Epidermal melanocyte (primary cell): ENCODE measurements at regions not wholly inside any gene's neighbourhood (a gene's known extent, or its start where the extent isn't known, plus 50 kb on each side); places are given as distances from the start of the nearest gene placed in this dataset.
"Not testable (repeated sequence)": the region's sequence is repeated elsewhere in the genome, so short reads cannot be mapped to it uniquely, and the experiment has no call there.

Experiments used
- DNase-seq: peaks from one replicate; pipeline ENCODE4 v3.0.0; 2011; ENCODE audit warnings: low spot score; ENCODE audit not compliant: insufficient read length

DNA sequence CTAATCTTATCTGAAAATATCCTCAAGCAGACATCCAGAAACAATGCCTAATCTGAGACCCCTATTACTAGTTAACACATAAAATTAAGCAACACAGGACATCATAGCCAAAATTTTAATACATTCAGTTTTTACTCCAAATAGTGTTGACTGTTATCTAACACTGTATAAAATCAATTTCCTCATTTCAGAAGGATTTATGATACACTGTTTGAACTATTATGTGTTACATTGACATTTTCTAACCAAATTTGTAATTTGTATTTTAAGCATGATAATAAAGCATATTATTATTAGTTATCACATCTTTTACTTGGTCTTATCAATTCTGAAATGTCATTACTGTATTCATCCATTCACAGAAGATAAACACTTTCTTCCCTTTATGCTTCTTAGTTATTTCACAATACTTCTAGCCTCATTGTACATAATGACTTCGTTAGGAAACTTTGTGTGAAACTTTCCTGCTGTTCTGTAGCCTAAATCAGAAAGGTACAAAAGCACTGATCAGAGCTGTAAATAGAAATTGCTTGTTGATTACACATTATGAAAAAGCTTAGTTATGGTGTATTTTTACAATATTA lies 1248.9 kb downstream of the JRKL start:
- no peak for DNase-seq

DNA sequence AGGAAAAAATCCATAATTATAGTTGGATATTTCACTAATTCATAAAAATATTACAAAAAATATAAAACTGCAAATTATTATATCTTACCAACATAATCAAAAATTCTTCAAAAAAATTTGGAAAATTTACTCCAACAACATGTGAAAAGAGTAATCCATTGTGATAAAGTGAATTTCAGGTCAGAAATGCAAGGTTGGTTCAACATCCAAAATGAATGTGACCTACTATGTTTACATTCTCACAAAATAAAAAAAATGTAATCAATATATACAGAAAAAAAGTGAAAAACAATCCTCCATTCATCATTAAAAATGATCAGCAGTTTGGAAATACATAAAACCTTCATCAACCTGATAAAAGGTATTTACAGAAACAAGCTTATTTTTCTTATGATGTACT lies 1252.2 kb downstream of the JRKL start:
- DNase-seq, result no peak

DNA sequence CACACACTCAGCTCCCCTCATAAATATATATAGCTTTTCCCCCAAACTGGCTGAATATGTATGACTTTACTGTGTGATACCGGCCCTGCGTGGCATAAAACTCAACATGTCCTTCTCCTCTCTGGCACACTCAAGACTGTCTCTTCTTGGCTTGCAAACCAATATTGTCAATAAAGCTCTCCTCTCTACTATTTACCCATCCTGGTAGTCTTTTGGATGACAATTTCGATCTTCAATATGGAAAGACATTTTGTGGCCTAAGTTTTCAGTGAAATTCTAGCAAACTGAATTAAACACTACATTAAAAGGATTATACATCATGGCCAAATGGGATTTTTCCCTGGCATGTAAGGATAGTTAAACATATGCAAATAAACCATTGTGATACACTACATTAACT lies 1255.9 kb downstream of the JRKL start:
- DNase-seq, result no peak

DNA sequence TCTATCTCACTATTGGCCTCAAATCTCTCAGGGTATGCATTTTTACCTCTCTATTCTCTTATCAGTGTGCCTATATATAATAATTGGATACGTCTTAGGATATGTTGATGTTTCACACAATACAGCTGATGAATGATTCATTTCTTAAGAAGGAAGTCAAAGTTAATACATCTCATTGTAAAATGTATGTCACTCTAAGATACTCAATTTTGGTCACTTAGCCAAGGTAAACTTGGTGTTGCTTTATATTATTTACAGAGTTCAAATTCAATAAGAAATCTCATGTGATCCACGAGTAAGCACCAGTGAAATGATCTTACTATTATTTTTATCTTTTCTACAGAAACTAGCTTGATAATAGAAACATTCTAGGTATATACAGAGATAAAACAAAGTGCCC lies 1266.5 kb downstream of the JRKL start:
- DNase-seq, result no peak

DNA sequence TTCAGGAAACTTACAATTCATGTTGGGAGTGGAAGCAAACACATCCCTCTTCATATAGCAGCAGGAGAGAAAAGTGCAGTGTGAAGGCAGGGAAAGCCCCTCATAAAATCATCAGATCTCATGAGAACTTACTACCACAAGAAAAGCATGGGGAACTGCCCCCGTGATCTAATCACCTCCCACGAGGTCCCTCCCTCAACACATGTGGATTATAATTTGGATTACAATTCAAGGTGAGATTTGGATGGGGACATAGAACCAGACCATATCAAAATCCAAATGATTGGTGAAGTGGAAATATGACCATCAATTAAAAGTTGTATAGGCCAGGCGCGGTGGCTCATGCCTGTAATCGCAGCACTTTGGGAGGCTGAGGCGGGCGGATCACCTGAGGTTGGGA lies 1268.0 kb downstream of the JRKL start:
- no peak for DNase-seq

DNA sequence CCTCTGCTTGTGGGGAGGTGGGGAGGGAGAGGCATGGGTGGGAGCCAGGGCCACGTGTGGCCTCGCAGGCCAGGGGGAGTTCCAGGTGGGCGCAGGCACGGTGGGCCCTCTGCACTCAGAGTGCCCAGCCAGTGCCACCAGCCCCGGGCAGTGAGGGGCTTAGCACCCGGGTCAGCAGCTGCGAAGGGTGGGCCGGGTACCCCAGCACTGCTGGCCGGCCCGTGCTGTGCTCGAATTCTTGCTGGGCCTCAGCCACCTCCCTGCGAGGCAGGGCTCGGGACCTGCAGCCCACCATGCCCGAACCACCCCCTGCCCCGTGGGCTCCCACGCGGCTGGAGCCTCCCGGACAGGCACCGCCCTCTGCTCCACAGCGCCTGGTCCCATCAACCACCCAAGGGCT lies 1277.2 kb downstream of the JRKL start:
- no peak for DNase-seq

DNA sequence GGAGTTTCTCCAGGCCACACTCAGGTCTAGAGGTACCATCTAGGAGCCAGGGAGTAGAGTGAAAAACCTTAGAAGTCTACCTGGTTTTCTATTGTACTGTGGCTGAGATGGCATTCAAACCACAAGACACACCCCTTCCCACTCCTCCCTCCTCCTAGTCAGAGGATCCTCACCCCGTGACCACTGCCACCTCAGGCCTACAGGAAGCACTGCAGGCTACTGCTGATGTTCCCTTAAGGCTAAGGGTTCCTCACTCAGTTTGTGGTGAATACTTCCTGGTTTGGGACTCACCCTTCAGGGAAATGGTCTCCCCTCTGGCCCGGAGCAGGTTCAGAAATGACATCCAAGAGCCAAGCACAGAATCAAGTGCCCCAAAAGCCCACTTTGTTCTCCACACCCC lies 1293.9 kb downstream of the JRKL start:
- no peak for DNase-seq

DNA sequence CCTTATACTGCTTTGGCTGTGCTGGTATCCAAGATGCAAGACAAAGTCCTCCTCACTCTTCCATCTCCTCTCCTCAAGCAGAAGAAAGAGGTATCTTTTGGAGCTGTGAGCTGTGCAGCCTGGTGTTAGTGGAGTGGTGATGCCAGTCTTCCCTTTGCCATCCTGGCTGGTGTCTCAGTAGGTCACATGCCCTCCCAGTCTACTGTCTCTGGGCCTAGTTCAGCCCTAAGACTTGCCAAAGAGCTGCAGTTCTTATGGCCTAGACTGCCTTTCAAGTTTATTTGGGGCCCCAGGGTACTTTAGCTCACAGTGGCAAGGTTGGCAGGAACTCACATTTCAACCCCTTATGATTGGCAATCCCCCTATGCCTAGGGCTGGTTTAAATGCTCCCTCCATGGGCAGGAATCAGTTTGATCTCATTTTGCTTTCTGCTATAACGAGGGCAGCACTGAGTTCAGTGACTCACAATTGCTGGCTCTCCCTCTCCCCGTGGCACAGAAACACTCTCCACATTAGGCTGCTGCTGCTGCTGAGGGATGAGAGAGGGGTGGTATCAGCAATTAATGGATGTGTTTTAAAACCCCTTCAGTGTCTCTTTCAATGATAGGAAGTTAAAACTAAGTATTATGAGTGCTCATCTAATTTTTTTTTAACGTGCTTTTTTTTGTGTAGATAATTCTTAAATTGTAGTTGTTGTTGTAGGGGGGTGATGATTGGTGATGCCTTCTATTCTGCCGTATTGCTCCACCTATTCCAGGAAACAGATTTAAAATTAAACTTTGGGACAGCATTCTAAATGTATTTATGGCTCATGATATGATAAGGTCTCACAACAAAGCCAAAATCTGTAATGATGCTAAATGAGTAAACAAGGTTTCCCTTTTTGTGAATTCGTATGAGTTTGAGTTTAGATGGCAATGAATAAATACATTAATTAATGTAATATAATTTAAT lies 1295.0 kb downstream of the JRKL start:
- DNase-seq, result no peak

DNA sequence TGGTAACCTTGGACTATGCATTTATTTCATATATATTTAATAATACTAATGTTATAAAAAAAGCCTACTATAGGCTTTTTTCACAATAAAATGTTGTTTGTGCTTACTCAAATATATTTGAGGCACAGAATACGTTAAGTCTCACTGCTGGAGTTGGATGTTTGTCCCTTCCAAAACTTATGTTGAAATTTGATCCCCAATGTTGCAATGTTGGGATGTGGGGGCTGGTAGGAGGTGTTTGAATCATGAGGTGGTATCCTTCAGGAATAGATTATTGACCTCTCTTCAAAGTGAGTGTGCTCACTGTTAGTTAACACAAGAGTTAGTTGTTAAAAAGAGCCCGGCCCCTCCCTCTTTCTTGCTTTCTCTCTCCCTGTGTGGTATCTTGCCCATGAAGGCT lies 1295.9 kb downstream of the JRKL start:
- no peak for DNase-seq

DNA sequence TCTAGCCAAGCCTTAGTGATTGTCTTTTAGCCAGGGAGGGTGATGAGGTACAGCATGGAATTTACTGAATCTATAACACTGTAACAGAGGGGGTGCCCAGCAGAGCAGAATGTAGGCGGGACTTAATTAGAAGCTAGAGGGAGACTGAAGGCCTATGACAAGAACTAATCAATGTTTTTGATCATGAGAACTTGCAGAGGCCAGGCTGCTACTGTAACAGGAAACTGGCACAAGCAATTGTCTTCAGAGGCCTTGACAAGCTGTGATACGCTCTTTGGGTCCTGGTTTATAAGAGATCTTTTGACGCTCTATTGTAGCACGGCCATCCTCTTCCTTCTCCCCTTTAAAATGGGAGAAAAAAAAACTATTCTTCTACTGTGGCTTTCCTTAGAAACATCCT lies 1297.3 kb downstream of the JRKL start:
- DNase-seq, result no peak

DNA sequence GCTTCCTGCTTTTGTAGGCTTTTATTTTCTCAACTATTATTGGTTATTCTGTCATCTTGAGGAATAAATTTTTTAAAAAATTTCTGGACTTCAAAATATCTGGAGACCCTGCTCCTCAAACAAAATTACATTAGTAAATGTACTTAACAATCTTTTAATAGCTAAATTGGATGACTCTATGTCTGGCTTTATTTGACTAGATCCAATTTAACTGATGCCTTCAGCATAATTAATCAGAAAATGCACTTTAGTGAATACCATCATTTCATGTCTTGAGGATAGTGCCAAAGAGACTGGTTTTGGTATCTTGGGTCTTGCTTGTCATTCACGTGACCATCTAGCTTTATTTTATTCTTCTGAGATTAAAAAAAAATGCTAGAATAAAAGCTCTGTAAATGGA lies 1301.2 kb downstream of the JRKL start:
- DNase-seq, result no peak

DNA sequence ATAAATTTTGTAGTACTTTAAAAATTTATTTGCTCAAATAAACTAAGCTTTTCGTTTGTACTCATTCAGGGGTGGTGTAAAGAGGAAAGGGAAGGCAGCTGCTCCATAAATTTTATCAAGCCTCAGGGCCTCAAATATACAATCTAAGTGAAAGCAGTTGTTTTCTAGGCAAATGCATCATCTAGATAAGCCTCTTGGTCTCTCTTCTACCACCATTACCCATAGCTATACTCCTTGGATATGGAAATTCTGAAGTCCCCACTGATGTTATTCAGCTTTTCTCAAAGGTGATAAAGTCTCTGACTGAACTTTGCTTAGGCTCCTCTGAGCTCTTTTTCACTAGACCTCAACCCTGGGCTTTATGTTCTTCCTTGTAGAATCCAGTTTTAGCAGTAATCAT lies 1313.1 kb downstream of the JRKL start:
- no peak for DNase-seq

DNA sequence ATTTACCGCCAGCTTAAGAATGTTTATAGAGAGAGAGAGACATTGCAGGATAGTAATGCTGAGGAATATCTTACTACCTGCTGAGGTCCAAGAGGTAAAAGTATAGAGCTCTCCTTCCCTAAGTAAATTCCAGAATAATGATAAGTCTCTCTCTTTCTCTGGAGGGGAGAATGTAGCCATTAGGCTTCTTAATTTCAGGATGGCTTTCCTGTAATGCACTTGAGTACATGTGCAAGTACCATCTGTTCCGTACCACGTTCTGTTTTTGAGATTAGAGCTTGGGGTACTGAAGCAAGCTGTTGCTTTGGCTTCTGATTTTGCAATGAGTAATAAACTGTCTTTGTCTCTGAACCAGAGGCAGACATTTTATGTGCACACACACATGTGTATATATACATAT lies 1314.0 kb downstream of the JRKL start:
- DNase-seq, result no peak

DNA sequence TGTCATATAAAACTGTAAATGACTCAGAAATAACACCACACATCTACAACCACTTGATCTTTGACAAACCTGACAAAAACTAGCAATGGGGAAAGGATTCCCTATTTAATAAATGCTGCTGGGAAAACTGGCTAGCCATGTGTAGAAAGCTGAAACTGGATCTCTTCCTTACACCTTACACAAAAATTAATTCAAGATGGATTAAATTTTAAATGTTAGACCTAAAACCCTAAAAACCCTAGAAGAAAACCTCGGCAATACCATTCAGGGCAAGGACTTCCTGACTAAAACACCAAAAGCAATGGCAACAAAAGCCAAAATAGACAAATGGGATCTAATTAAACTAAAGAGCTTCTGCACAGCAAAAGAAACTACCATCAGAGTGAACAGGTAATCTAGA lies 1315.3 kb upstream of the CNTN5 start:
- DNase-seq, result not testable (repeated sequence)

DNA sequence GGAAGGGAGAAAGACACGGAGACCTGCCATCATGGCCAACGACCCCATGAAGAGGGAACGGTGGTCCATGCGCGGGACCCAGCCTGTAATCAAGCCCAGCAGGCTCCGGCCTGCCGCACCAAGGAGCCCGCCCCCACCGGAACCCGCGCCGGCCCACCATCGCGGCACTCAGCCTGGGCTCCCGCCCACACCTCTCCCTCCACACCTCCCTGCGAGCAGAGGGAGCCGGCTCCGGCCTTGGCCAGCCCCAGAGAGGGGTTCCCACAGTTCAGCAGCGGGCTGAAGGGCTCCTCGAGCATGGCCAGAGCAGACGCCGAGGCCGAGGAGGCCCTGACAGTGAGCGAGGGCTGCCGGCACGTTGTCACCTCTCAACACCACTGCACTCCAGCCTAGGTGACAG lies 1302.8 kb upstream of the CNTN5 start:
- DNase-seq, result no peak

DNA sequence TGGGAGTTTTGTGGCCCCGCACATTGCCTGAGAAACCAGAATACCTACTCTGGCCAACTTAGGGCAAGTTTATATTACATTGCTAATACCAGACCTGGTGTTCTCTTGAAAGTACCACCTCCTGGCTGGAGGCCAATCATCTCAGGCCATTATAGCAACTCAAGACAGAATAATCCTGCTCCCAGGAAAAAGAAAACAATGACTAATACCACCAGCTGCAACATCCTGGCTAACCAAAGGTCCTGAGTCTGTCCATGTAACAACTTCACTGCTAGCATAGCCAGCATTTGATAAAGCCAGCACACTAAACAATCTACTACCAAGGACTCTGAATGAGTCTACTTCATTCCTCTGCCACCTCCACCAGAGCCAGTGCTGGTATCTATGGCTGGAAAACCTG lies 1298.7 kb upstream of the CNTN5 start:
- DNase-seq, result no peak

DNA sequence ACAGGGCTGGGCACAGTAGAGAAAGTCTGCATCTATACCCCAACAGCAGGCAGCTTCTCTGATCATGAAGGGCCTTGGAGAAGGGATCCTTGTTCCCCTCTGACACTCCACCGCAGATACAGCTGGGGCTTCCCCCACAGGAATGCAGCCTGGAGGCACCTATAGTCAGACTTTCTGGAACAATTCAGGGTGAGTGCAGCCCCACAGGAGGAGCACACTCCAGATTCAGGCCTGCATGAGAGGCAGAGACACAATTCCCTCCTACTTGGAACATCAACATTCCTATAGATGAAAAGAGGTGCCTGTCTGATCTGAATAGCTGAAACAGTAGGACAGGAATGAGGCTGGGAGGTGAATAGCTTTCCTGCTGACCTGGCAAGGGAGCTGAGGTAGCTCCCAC lies 1298.0 kb upstream of the CNTN5 start:
- DNase-seq, result no peak

DNA sequence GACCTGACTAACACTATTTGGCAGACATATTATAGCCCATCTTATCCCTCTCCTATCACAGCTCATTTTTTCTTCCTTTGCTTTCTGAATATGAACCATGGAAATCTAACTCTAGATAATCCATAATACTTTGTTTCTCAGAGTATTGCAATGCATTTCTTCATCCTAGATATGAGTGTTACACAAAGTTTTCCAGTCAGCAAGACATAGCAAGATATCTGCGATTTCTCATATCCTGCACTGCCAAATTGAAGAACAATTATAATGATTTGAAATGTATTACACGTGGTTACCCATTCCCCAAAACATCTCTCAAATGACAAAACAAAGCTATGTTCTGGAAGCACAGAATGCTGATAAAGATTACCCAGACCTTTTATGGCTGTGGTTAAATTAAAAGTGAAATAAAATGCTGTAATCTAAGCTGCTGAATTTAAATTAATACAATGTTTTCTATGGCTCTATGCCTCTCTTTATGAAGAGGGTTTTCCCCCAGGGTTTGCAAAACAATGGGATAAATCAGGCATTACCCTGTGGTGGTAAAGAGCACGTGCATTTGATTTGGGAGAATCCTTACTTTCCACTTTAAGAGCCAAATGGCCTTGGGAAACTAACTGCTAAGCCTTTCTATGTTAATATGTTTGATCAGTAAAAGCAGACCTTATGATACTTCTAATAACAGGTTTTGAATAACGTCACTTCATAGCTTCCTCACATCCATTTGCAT lies 1291.0 kb upstream of the CNTN5 start:
- no peak for DNase-seq

DNA sequence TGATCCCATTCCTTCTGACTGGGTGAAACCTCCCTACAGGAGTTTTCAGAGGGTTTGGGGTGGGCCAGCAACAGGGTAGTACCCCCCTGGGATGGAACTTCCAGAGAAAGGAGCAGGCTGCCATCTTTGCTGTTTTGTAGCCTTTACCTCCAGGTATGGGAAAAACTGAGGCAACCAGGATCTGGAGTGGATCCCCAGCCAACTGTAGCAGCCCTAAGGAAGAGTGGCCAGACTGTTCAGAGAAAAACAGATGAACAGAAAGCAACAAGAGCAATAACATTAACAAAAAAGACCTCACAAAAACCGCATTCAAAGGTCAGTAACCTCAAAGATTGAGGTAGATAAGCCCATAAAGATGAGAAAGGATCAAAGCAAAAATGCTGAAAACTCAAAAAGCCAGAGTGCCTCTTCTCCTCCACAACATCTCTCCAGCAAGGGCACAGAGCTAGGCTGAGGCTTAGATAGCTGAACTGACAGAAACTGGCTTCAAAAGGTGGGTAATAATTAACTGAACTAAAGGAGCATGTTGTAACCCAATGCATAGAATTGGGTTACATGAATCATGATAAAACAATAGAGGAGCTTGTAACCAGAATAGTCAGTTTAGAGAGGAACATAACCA lies 1288.6 kb upstream of the CNTN5 start:
- DNase-seq, result no peak

DNA sequence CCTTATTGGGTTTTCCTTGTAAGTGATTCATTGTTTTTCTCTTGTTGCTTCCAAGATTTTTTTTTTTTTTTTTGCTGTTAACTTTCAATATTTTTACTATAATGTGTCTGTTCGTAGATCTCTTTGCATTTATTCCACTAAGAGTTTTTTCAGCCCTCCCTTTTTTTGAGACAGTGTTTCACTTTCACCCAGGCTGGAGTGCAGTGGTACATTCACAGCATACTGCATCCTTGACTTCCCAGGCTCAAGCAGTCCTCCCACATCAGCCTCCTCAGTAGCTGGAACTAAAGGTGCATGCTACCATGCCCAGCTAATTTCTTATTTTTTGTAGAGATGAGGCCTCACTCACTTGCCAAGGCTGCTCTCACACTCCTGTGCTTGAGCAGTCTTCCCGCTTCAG lies 1282.0 kb upstream of the CNTN5 start:
- DNase-seq, result no peak

DNA sequence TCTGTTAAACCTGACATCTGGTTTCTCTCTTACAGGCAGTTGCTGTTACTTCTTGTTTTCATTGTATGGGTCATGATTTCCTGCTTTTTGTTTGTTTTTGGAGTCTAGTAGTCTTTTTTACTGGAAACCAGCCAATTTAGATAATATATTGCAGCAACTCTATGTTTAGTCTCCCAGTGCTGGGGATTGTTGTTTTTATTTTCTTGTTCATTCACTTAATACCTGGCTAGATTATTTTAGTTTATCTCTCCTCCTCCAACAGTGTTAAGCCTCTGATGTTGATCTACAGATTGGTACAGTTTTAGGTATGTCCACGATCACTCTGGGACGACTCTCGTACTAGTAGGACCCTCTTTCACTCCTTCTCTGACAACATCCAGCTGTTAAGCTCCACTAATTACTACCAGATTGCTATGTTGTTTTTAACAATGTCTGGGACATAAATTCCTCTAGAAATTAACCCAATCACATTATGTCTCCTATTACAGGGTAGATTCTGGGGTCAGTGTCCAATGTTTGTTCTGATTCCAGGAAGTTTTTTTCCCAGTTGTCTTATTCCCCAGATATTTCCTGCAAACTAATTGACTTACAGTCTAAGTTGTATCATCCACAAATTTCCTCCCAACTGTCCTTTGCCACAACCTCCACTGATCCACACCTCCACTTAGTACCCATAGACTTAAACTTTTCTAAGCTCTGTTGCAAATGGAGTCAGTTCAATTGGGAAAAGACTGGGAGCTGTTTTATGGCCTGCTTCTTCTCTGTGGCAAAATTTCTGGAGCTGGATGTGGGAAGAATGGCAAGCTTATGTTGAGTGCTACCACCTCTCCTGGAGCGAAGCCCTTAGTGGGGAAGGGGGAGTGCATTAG lies 1280.6 kb upstream of the CNTN5 start:
- DNase-seq, result no peak
